ENCODE measurements at regions not wholly inside any gene's neighbourhood (a gene's known extent, or its start where the extent isn't known, plus 50 kb on each side); places are given as distances from the start of the nearest gene placed in this dataset.

DNA sequence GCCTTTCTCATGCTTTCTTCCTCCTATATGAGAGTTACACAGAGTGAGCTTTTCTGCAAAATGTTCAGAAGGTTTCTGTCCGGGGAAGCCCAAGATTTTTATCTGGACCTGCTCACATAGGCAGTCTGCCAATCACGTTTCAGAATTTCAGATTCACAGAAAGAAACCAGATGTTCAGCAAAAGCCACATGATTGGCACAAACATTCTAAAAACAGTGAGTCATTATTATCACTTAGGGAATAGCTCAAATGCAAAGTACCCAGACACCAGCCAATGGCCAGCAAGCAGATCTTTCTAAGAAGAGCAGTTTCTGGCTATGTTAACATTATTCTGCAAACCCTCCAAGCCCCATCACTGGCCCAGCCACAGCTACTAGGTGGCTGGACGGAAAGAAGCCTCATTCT is 1558.5 kb upstream of the TMEM132C start:
- TF ChIP-seq, protein P1, sequence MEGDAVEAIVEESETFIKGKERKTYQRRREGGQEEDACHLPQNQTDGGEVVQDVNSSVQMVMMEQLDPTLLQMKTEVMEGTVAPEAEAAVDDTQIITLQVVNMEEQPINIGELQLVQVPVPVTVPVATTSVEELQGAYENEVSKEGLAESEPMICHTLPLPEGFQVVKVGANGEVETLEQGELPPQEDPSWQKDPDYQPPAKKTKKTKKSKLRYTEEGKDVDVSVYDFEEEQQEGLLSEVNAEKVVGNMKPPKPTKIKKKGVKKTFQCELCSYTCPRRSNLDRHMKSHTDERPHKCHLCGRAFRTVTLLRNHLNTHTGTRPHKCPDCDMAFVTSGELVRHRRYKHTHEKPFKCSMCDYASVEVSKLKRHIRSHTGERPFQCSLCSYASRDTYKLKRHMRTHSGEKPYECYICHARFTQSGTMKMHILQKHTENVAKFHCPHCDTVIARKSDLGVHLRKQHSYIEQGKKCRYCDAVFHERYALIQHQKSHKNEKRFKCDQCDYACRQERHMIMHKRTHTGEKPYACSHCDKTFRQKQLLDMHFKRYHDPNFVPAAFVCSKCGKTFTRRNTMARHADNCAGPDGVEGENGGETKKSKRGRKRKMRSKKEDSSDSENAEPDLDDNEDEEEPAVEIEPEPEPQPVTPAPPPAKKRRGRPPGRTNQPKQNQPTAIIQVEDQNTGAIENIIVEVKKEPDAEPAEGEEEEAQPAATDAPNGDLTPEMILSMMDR (conservative IDR thresholded peaks at IDR 0.05; ENCODE audit: low read depth in 2 of 2) = no peak
- no peak for TF ChIP-seq POLR2AphosphoS5 (IDR thresholded peaks at IDR 0.05; ENCODE audit: low read depth)
- no peak for TF ChIP-seq EZH2 (IDR thresholded peaks at IDR 0.05; ENCODE audit: low read depth, unreplicated experiment)
- no peak for TF ChIP-seq REST (IDR thresholded peaks at IDR 0.05; ENCODE audit: unreplicated experiment)
- no peak for TF ChIP-seq ZNF114 (CRISPR knock-in tag; IDR thresholded peaks at IDR 0.05)
- TF ChIP-seq EZH2phosphoT487 (IDR thresholded peaks at IDR 0.05; ENCODE audit: unreplicated experiment) = no peak
- no peak for TF ChIP-seq CREB1 (CRISPR knock-in tag; IDR thresholded peaks at IDR 0.05; ENCODE audit: low read depth)
- TF ChIP-seq, protein P2, sequence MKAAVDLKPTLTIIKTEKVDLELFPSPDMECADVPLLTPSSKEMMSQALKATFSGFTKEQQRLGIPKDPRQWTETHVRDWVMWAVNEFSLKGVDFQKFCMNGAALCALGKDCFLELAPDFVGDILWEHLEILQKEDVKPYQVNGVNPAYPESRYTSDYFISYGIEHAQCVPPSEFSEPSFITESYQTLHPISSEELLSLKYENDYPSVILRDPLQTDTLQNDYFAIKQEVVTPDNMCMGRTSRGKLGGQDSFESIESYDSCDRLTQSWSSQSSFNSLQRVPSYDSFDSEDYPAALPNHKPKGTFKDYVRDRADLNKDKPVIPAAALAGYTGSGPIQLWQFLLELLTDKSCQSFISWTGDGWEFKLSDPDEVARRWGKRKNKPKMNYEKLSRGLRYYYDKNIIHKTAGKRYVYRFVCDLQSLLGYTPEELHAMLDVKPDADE (IDR thresholded peaks at IDR 0.05) = no peak
- no peak for TF ChIP-seq JUNB (IDR thresholded peaks at IDR 0.05; ENCODE audit: unreplicated experiment)
- no peak for TF ChIP-seq NANOG (IDR thresholded peaks at IDR 0.05; ENCODE audit: borderline replicate concordance)
